ENCODE measurements at regions not wholly inside any gene's neighbourhood (a gene's known extent, or its start where the extent isn't known, plus 50 kb on each side); places are given as distances from the start of the nearest gene placed in this dataset.

- ATAC-seq (replicated peaks) (no peak), DNase-seq (no peak)
- H3K4me3 Mint-ChIP-seq = no peak overlapping the region
- H3K9me3 Mint-ChIP-seq = peaks cover 0 to 6% of the 10 kb centered on the region in 2 donors
- no peak overlapping the region for H3K27ac Mint-ChIP-seq
- H3K36me3 Mint-ChIP-seq = no peaks in the 10 kb centered on the region
- H3K4me1 Mint-ChIP-seq = no peaks in the 10 kb centered on the region
- H3K27me3 Mint-ChIP-seq = no peaks in the 10 kb centered on the region
These were observed 1609.2 kb upstream of the ACO1 start for GRCh38 chr9:30775236-30775635.

- no peak overlapping the region for H3K27ac Mint-ChIP-seq
- no peaks in the 10 kb centered on the region for H3K36me3 Mint-ChIP-seq
- H3K4me1 Mint-ChIP-seq = no peaks in the 10 kb centered on the region
- peaks cover 0 to 2% of the 10 kb centered on the region in 2 donors for H3K9me3 Mint-ChIP-seq
- no peak for ATAC-seq (replicated peaks)
- DNase-seq = no peak
- no peaks in the 10 kb centered on the region for H3K27me3 Mint-ChIP-seq
- no peak overlapping the region for H3K4me3 Mint-ChIP-seq
These were observed 1587.7 kb upstream of the ACO1 start for GRCh38 chr9:30796764-30797163.

- Mint-ChIP-seq H3K4me3 (no peak overlapping the region), H3K27ac (no peak overlapping the region), H3K36me3 (no peaks in the 10 kb centered on the region), H3K4me1 (no peaks in the 10 kb centered on the region), H3K27me3 (no peaks in the 10 kb centered on the region), H3K9me3 (peaks cover 0 to 2% of the 10 kb centered on the region in 2 donors)
- no peak for DNase-seq
- ATAC-seq (replicated peaks) = no peak
These were observed 1584.8 kb upstream of the ACO1 start for GRCh38 chr9:30799527-30800101.

- Mint-ChIP-seq H3K4me3 (no peak overlapping the region), H3K27me3 (no peaks in the 10 kb centered on the region), H3K27ac (no peak overlapping the region), H3K36me3 (no peaks in the 10 kb centered on the region), H3K4me1 (no peaks in the 10 kb centered on the region), H3K9me3 (peaks cover 0 to 2% of the 10 kb centered on the region in 2 donors)
- DNase-seq (no peak), ATAC-seq (replicated peaks) (no peak)
These were observed 1584.0 kb upstream of the ACO1 start for GRCh38 chr9:30800421-30800820.

- H3K27me3 Mint-ChIP-seq = no peaks in the 10 kb centered on the region
- H3K9me3 Mint-ChIP-seq = no peaks in the 10 kb centered on the region
- no peak overlapping the region for H3K27ac Mint-ChIP-seq
- H3K4me3 Mint-ChIP-seq = no peak overlapping the region
- DNase-seq (no peak), ATAC-seq (replicated peaks) (peak in 1 of 2 donors; percentile 2)
- no peaks in the 10 kb centered on the region for H3K36me3 Mint-ChIP-seq
- H3K4me1 Mint-ChIP-seq = no peaks in the 10 kb centered on the region
These were observed 1571.6 kb upstream of the ACO1 start for GRCh38 chr9:30812821-30813220.

GRCh38 chr9:30815585-30815984 lies 1568.9 kb upstream of the ACO1 start:
- no peak for DNase-seq
- H3K4me3 Mint-ChIP-seq = no peak overlapping the region
- no peaks in the 10 kb centered on the region for H3K36me3 Mint-ChIP-seq
- no peak for ATAC-seq (replicated peaks)
- H3K9me3 Mint-ChIP-seq = no peaks in the 10 kb centered on the region
- no peaks in the 10 kb centered on the region for H3K27me3 Mint-ChIP-seq
- H3K27ac Mint-ChIP-seq = no peak overlapping the region
- H3K4me1 Mint-ChIP-seq = no peaks in the 10 kb centered on the region

- no peaks in the 10 kb centered on the region for H3K9me3 Mint-ChIP-seq
- no peak overlapping the region for H3K4me3 Mint-ChIP-seq
- ATAC-seq (replicated peaks) (no peak), DNase-seq (no peak)
- no peaks in the 10 kb centered on the region for H3K27me3 Mint-ChIP-seq
- no peaks in the 10 kb centered on the region for H3K4me1 Mint-ChIP-seq
- no peak overlapping the region for H3K27ac Mint-ChIP-seq
- H3K36me3 Mint-ChIP-seq = no peaks in the 10 kb centered on the region
These were observed 1539.3 kb upstream of the ACO1 start for GRCh38 chr9:30845136-30845535.

GRCh38 chr9:30846651-30847050 lies 1537.8 kb upstream of the ACO1 start:
- H3K27me3 Mint-ChIP-seq = no peaks in the 10 kb centered on the region
- H3K9me3 Mint-ChIP-seq = peaks cover under 1 to 1% of the 10 kb centered on the region in 2 donors
- H3K4me1 Mint-ChIP-seq = no peaks in the 10 kb centered on the region

GRCh38 chr9:30851600-30851999 lies 1532.8 kb upstream of the ACO1 start:
- peaks cover 3 to 7% of the 10 kb centered on the region in 2 donors for H3K9me3 Mint-ChIP-seq
- no peaks in the 10 kb centered on the region for H3K27me3 Mint-ChIP-seq
- H3K27ac Mint-ChIP-seq = no peak overlapping the region
- H3K4me3 Mint-ChIP-seq = no peak overlapping the region
- no peaks in the 10 kb centered on the region for H3K36me3 Mint-ChIP-seq
- ATAC-seq (replicated peaks) (no peak), DNase-seq (no peak)
- no peaks in the 10 kb centered on the region for H3K4me1 Mint-ChIP-seq

More at GRCh38 chr9:30846651-30847050, 1537.8 kb upstream of the ACO1 start:
- Mint-ChIP-seq H3K4me3 (no peak overlapping the region), H3K36me3 (no peaks in the 10 kb centered on the region), H3K27ac (no peak overlapping the region)
- DNase-seq = no peak
- no peak for ATAC-seq (replicated peaks)

- Mint-ChIP-seq H3K36me3 (no peaks in the 10 kb centered on the region), H3K4me1 (no peaks in the 10 kb centered on the region), H3K27me3 (no peaks in the 10 kb centered on the region), H3K4me3 (no peak overlapping the region), H3K9me3 (no peaks in the 10 kb centered on the region), H3K27ac (no peak overlapping the region)
- ATAC-seq (replicated peaks) (no peak), DNase-seq (no peak)
These were observed 1483.7 kb upstream of the ACO1 start for GRCh38 chr9:30900706-30901105.

- Mint-ChIP-seq H3K4me3 (no peak overlapping the region), H3K27ac (no peak overlapping the region), H3K4me1 (no peaks in the 10 kb centered on the region), H3K27me3 (no peaks in the 10 kb centered on the region), H3K36me3 (no peaks in the 10 kb centered on the region), H3K9me3 (peaks cover 0 to 2% of the 10 kb centered on the region in 2 donors)
- no peak for ATAC-seq (replicated peaks)
- DNase-seq = no peak
These were observed 1471.1 kb upstream of the ACO1 start for GRCh38 chr9:30913331-30913730.

GRCh38 chr9:30915451-30915850 lies 1469.0 kb upstream of the ACO1 start:
- Mint-ChIP-seq H3K4me1 (no peaks in the 10 kb centered on the region), H3K27ac (no peak overlapping the region), H3K27me3 (no peaks in the 10 kb centered on the region), H3K4me3 (no peak overlapping the region), H3K36me3 (no peaks in the 10 kb centered on the region), H3K9me3 (peaks cover 0 to 2% of the 10 kb centered on the region in 2 donors)
- ATAC-seq (replicated peaks) (no peak), DNase-seq (no peak)

GRCh38 chr9:30925126-30925525 lies 1459.3 kb upstream of the ACO1 start:
- Mint-ChIP-seq H3K27me3 (no peaks in the 10 kb centered on the region), H3K27ac (no peak overlapping the region), H3K4me1 (no peaks in the 10 kb centered on the region), H3K36me3 (no peaks in the 10 kb centered on the region), H3K4me3 (no peak overlapping the region), H3K9me3 (no peaks in the 10 kb centered on the region)
- no peak for DNase-seq
- ATAC-seq (replicated peaks) = no peak

GRCh38 chr9:30925635-30926034 lies 1458.8 kb upstream of the ACO1 start:
- DNase-seq = no peak
- no peaks in the 10 kb centered on the region for H3K4me1 Mint-ChIP-seq
- H3K36me3 Mint-ChIP-seq = no peaks in the 10 kb centered on the region
- H3K27ac Mint-ChIP-seq = no peak overlapping the region
- ATAC-seq (replicated peaks) = no peak
- H3K4me3 Mint-ChIP-seq = no peak overlapping the region
- H3K27me3 Mint-ChIP-seq = no peaks in the 10 kb centered on the region
- no peaks in the 10 kb centered on the region for H3K9me3 Mint-ChIP-seq

- no peak for DNase-seq
- Mint-ChIP-seq H3K27me3 (no peaks in the 10 kb centered on the region), H3K36me3 (no peaks in the 10 kb centered on the region), H3K9me3 (no peaks in the 10 kb centered on the region), H3K27ac (no peak overlapping the region), H3K4me1 (no peaks in the 10 kb centered on the region), H3K4me3 (no peak overlapping the region)
- ATAC-seq (replicated peaks) = no peak
These were observed 1456.4 kb upstream of the ACO1 start for GRCh38 chr9:30928045-30928444.

- no peak for DNase-seq
These were observed 1452.2 kb upstream of the ACO1 start for GRCh38 chr9:30932226-30932625.

More at GRCh38 chr9:30932226-30932625, 1452.2 kb upstream of the ACO1 start:
- H3K4me3 Mint-ChIP-seq = no peak overlapping the region
- no peaks in the 10 kb centered on the region for H3K36me3 Mint-ChIP-seq
- H3K27ac Mint-ChIP-seq = no peak overlapping the region
- H3K4me1 Mint-ChIP-seq = no peaks in the 10 kb centered on the region
- no peak for ATAC-seq (replicated peaks)
- no peaks in the 10 kb centered on the region for H3K27me3 Mint-ChIP-seq
- H3K9me3 Mint-ChIP-seq = no peaks in the 10 kb centered on the region
